SK-N-MC (cell line): ENCODE measurements at regions not wholly inside any gene's neighbourhood (a gene's known extent, or its start where the extent isn't known, plus 50 kb on each side); places are given as distances from the start of the nearest gene placed in this dataset.

ENCODE experiments used
- EZH2 ChIP-seq: fragments of 200-600 bp; sonication (generic); IDR thresholded peaks from one replicate; pipeline ENCODE4 v1.6.1; 2017; ENCODE audit warnings: antibody characterized with exemption
- POLR2AphosphoS5 ChIP-seq: IDR thresholded peaks from 2 replicates; pipeline ENCODE4 v1.6.1; 2012; ENCODE audit warnings: mild to moderate bottlenecking, low read depth, low read length, borderline replicate concordance

GRCh38 chr6:27579973-27580372, 107.1 kb upstream of the ZNF184 start:
- TF ChIP-seq EZH2 (no peak), POLR2AphosphoS5 (no peak)
